CD14-positive monocyte (primary cell): ENCODE measurements at regions not wholly inside any gene's neighbourhood (a gene's known extent, or its start where the extent isn't known, plus 50 kb on each side); places are given as distances from the start of the nearest gene placed in this dataset.

ENCODE experiments used
- DNase-seq, 3 donors: peaks; one replicate each; pipeline ENCODE4 v3.0.0-alpha.2; 2011 to 2022
- H2AFZ ChIP-seq: 2 replicates; pipeline ENCODE4 v1.6.0; 2012; ENCODE audit warnings: mild to moderate bottlenecking, low read depth, low read length, inconsistent platforms; ENCODE audit not compliant: insufficient read depth, poor library complexity, severe bottlenecking
- H3K27ac ChIP-seq, 2 donors: 1 replicate in 1 of 2; 2 replicates in 1 of 2; pipeline ENCODE4 v1.5.1; 2012 to 2013; ENCODE audit warnings: low read length in 2 of 2, control low read depth in 1 of 2, inconsistent platforms in 1 of 2, low read depth in 1 of 2, mild to moderate bottlenecking in 1 of 2
- H3K27me3 ChIP-seq, 2 donors: one replicate each; pipeline versions ENCODE4 v1.6.0 to v1.6.1; 2011 to 2013; ENCODE audit warnings: low read length in 2 of 2; ENCODE audit not compliant: control insufficient read depth in 2 of 2, insufficient read depth in 2 of 2
- H3K36me3 ChIP-seq, 2 donors: replicated peaks in 1 of 2; 1 replicate in 1 of 2; 2 replicates in 1 of 2; pipeline versions ENCODE4 v1.5.1 to v1.6.1; 2012 to 2013; ENCODE audit warnings: low read length in 2 of 2, control low read depth in 1 of 2, inconsistent platforms in 1 of 2, mild to moderate bottlenecking in 1 of 2; ENCODE audit not compliant: insufficient read depth in 2 of 2, control insufficient read depth in 1 of 2
- H3K4me1 ChIP-seq, 2 donors: 1 replicate in 1 of 2; 2 replicates in 1 of 2; pipeline versions ENCODE4 v1.5.1 to v1.6.1; 2012 to 2013; ENCODE audit warnings: low read length in 2 of 2, control low read depth in 1 of 2, inconsistent platforms in 1 of 2, mild to moderate bottlenecking in 1 of 2, moderate library complexity in 1 of 2; ENCODE audit not compliant: insufficient read depth in 2 of 2, control insufficient read depth in 1 of 2
- H3K4me2 ChIP-seq: replicated peaks from 2 replicates; pipeline ENCODE3; 2012; ENCODE audit warnings: low read length, moderate library complexity, mild to moderate bottlenecking; ENCODE audit not compliant: poor library complexity, severe bottlenecking; ENCODE audit errors: extremely low read depth
- H3K4me3 ChIP-seq, 3 experiments: fragments of 200-600 bp in 1 of 3; sonication (generic) in 1 of 3; replicated peaks in 1 of 3; 1 replicate in 2 of 3; 2 replicates in 1 of 3; pipeline ENCODE4 v1.5.1; 2011 to 2013; ENCODE audit warnings: low read length in 3 of 3, mild to moderate bottlenecking in 3 of 3, control low read depth in 2 of 3, low read depth in 2 of 3, inconsistent platforms in 1 of 3, moderate library complexity in 1 of 3
- H3K79me2 ChIP-seq: 2 replicates; pipeline ENCODE4 v1.6.0; 2012; ENCODE audit warnings: mild to moderate bottlenecking, control low read depth, inconsistent platforms, low read length, moderate library complexity; ENCODE audit not compliant: insufficient read depth
- H3K9ac ChIP-seq: 2 replicates; pipeline ENCODE4 v1.6.0; 2017; ENCODE audit warnings: low read length, mild to moderate bottlenecking; ENCODE audit not compliant: insufficient read depth, poor library complexity, severe bottlenecking
- H3K9me3 ChIP-seq, 2 donors: replicated peaks in 1 of 2; 1 replicate in 1 of 2; 2 replicates in 1 of 2; pipeline versions ENCODE4 v1.5.1 to v1.6.1; 2012 to 2013; ENCODE audit warnings: low read length in 2 of 2, control low read depth in 1 of 2; ENCODE audit not compliant: control insufficient read depth in 1 of 2, insufficient read depth in 1 of 2
- H4K20me1 ChIP-seq: 2 replicates; pipeline ENCODE4 v1.6.0; 2012; ENCODE audit warnings: mild to moderate bottlenecking, low read length, control low read depth, moderate library complexity; ENCODE audit not compliant: insufficient read depth
- H3K27ac Mint-ChIP-seq, 7 donors: one replicate each; pipeline ENCODE4 v1.8.0; 2020; ENCODE audit warnings: mild to moderate bottlenecking in 7 of 7, mixed read lengths in 7 of 7, moderate library complexity in 6 of 7, inconsistent platforms in 2 of 7
- H3K27me3 Mint-ChIP-seq, 3 donors: one replicate each; pipeline ENCODE4 v1.8.0; 2021 to 2022; ENCODE audit warnings: low read depth in 3 of 3, mild to moderate bottlenecking in 3 of 3, mixed read lengths in 3 of 3, moderate library complexity in 3 of 3, inconsistent platforms in 1 of 3
- H3K36me3 Mint-ChIP-seq, 2 donors: one replicate each; pipeline ENCODE4 v1.8.0; 2020; ENCODE audit warnings: mixed read lengths in 2 of 2, inconsistent platforms in 1 of 2, mild to moderate bottlenecking in 1 of 2
- H3K4me1 Mint-ChIP-seq: one replicate; pipeline ENCODE4 v1.8.0; 2020; ENCODE audit warnings: mild to moderate bottlenecking, mixed read lengths
- H3K4me3 Mint-ChIP-seq, 2 donors: one replicate each; pipeline ENCODE4 v1.8.0; 2020; ENCODE audit warnings: mild to moderate bottlenecking in 2 of 2, mixed read lengths in 2 of 2, moderate library complexity in 1 of 2
- H3K9me3 Mint-ChIP-seq, 7 donors: one replicate each; pipeline ENCODE4 v1.8.0; 2020 to 2022; ENCODE audit warnings: mixed read lengths in 7 of 7, mild to moderate bottlenecking in 6 of 7, moderate library complexity in 6 of 7, inconsistent platforms in 2 of 7
- CTCF ChIP-seq: fragments of 200-600 bp; IDR thresholded peaks from one replicate; pipeline ENCODE4 v1.8.0; 2022; ENCODE audit warnings: antibody characterized with exemption, mild to moderate bottlenecking
- WGBS: methylation state at CpG from one replicate; pipeline ENCODE4 v1.1.5; 2013; ENCODE audit warnings: missing lambda C conversion rate; ENCODE audit not compliant: insufficient coverage; 5-methylcytosine and 5-hydroxymethylcytosine counted together
- intact Hi-C, 2 donors: fragments of 100-400 bp; cut with micrococcal nuclease; formaldehyde crosslinking; loops; one replicate each; pipeline versions ENCODE4 v1.15.0 to v1.15.1; 2023

DNA sequence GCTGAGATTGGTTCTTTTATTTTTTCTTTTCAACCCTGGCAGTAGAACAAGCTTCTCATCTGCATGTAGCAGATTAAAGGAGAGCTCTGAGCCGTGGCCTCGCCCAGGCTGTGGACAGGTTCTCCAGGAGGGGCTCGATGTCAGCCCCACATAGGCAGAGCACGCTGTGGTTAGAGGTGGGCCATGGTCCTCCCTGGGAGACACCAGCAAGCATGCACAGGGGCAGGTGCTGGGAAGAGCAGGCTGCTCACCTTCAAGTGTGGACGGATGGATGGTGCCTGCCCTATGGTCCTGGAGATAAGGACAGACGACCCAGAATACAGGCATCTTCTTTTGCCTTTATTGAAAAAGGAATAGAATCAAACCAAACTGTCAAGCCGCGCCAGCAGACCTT is 634.8 kb downstream of the BRD1 start:
- no peaks in the 10 kb centered on the region for H3K36me3 Mint-ChIP-seq
- DNase-seq, result no peak
- Histone ChIP-seq H2AFZ (no peak overlapping the region), H4K20me1 (no peaks in the 10 kb centered on the region), H3K4me1 (no peaks in the 10 kb centered on the region), H3K79me2 (no peaks in the 10 kb centered on the region), H3K4me2 (no peak overlapping the region), H3K4me3 (no peak overlapping the region), H3K9ac (no peak overlapping the region), H3K36me3 (no peaks in the 10 kb centered on the region), H3K27ac (no peak overlapping the region), H3K27me3 (no peaks in the 10 kb centered on the region), H3K9me3 (no peaks in the 10 kb centered on the region)
- intact Hi-C loops, result no loop called here
- H3K27ac Mint-ChIP-seq, result peak overlapping the region in 1 of 7 donors; percentile 13
- H3K9me3 Mint-ChIP-seq, result peaks cover 0 to 6% (median 5%) of the 10 kb centered on the region in 7 donors
- no peaks in the 10 kb centered on the region for H3K4me1 Mint-ChIP-seq
- H3K4me3 Mint-ChIP-seq, result no peak overlapping the region
- TF ChIP-seq CTCF, result no peak
- peaks cover 10 to 18% (median 12%) of the 10 kb centered on the region in 3 donors for H3K27me3 Mint-ChIP-seq
- WGBS, result 82% methylated on average over 8 of the region's 8 CpGs

- H3K27ac Mint-ChIP-seq, result no peak overlapping the region
Observed at GRCh38 chr22:49192180-49192856, 635.4 kb downstream of the BRD1 start.

More at GRCh38 chr22:49192180-49192856, 635.4 kb downstream of the BRD1 start:
- H3K36me3 ChIP-seq, result no peaks in the 10 kb centered on the region
- H3K4me2 ChIP-seq, result no peak overlapping the region
- no peaks in the 10 kb centered on the region for H3K27me3 ChIP-seq
- Mint-ChIP-seq H3K36me3 (no peaks in the 10 kb centered on the region), H3K4me1 (no peaks in the 10 kb centered on the region), H3K4me3 (peak overlapping the region in 1 of 2 donors; percentile 3), H3K9me3 (peaks cover 0 to 7% (median 6%) of the 10 kb centered on the region in 7 donors), H3K27me3 (peaks cover 6 to 15% (median 7%) of the 10 kb centered on the region in 3 donors)
- H3K79me2 ChIP-seq, result no peaks in the 10 kb centered on the region
- DNase-seq, result no peak
- no peaks in the 10 kb centered on the region for H3K9me3 ChIP-seq
- no peak for TF ChIP-seq CTCF
- no peak overlapping the region for H3K27ac ChIP-seq
- no peak overlapping the region for H3K9ac ChIP-seq
- no peak overlapping the region for H3K4me3 ChIP-seq
- no peaks in the 10 kb centered on the region for H4K20me1 ChIP-seq
- H3K4me1 ChIP-seq, result no peaks in the 10 kb centered on the region
- intact Hi-C loops, result no loop called here
- no peak overlapping the region for H2AFZ ChIP-seq
- 66% methylated on average over 21 of the region's 25 CpGs for WGBS
